H1 (cell line): ENCODE measurements at regions not wholly inside any gene's neighbourhood (a gene's known extent, or its start where the extent isn't known, plus 50 kb on each side); places are given as distances from the start of the nearest gene placed in this dataset.

ENCODE experiments used
- JUN ChIP-seq: IDR thresholded peaks from 2 replicates; pipeline ENCODE4 v1.6.1; 2011; ENCODE audit warnings: low read depth, mild to moderate bottlenecking, improper control_type of control experiment, low read length
- POLR2A ChIP-seq, 2 experiments: IDR thresholded peaks; 1 replicate in 1 of 2; 2 replicates in 1 of 2; pipeline ENCODE4 v1.6.1; 2011; ENCODE audit warnings: low read depth in 2 of 2, low read length in 2 of 2, mild to moderate bottlenecking in 2 of 2; ENCODE audit errors: control extremely low read depth in 1 of 2

- TF ChIP-seq JUN (no peak), POLR2A (IDR thresholded peaks at IDR 0.05; ENCODE audit: control extremely low read depth in 1 of 2, low read depth in 2 of 2, low read length in 2 of 2) (no peak)
These were observed 1157.6 kb upstream of the CELF2 start (continued) for GRCh38 chr10:9860045-9860444.
